ENCODE measurements at regions not wholly inside any gene's neighbourhood (a gene's known extent, or its start where the extent isn't known, plus 50 kb on each side); places are given as distances from the start of the nearest gene placed in this dataset.

- Histone ChIP-seq H3K4me2 (ENCODE audit: insufficient read depth in 1 of 2, low read depth in 2 of 2, low read length in 2 of 2) (no peak overlapping the region), H2BK5ac (ENCODE audit: low read depth, low read length) (no peak overlapping the region), H4K20me1 (replicated peaks in 1 of 2; ENCODE audit: control insufficient read depth in 1 of 2, insufficient read depth in 2 of 2, low read length in 2 of 2) (no peaks in the 10 kb centered on the region), H3K9me3 (ENCODE audit: insufficient read depth in 2 of 2, low read depth in 1 of 2, low read length in 1 of 2) (no peaks in the 10 kb centered on the region; a peak in 1 of 4 replicates), H3K18ac (ENCODE audit: extremely low read depth, low read length) (no peak overlapping the region), H3K27ac (ENCODE audit: low read depth, low read length) (no peak overlapping the region), H2BK120ac (replicated peaks; ENCODE audit: low read depth, low read length) (no peak overlapping the region), H3K4ac (replicated peaks; ENCODE audit: insufficient read length, low read depth, low read length) (no peak overlapping the region), H4K91ac (replicated peaks; ENCODE audit: insufficient read length, low read length) (no peak overlapping the region), H2BK12ac (ENCODE audit: low read depth, low read length) (no peak overlapping the region), H3K23ac (ENCODE audit: insufficient read length) (no peak overlapping the region), H3K79me1 (ENCODE audit: low read depth, low read length) (no peaks in the 10 kb centered on the region), H2AFZ (ENCODE audit: low read length) (no peak overlapping the region), H3K4me1 (replicated peaks in 1 of 4; ENCODE audit: control insufficient read depth in 3 of 4, insufficient read depth in 4 of 4, low read length in 3 of 4) (no peaks in the 10 kb centered on the region), H3K14ac (ENCODE audit: insufficient read length) (no peak overlapping the region), H2BK15ac (ENCODE audit: low read length) (no peak overlapping the region), H3K23me2 (ENCODE audit: low read depth, low read length) (no peaks in the 10 kb centered on the region), H3K56ac (replicated peaks; ENCODE audit: insufficient read length, low read depth, low read length) (no peak overlapping the region), H2AK5ac (ENCODE audit: low read depth, low read length) (no peak overlapping the region), H3K36me3 (ENCODE audit: control insufficient read depth in 2 of 4, insufficient read depth in 4 of 4, low read length in 3 of 4) (no peaks in the 10 kb centered on the region), H4K8ac (ENCODE audit: extremely low read depth, insufficient read depth, low read length) (no peak overlapping the region), H3K79me2 (ENCODE audit: control insufficient read depth in 1 of 2, insufficient read depth in 2 of 2, low read length in 2 of 2) (no peaks in the 10 kb centered on the region), H3K27me3 (replicated peaks in 1 of 4; ENCODE audit: control insufficient read depth in 3 of 4, extremely low read depth in 1 of 4, insufficient read depth in 3 of 4, low read length in 3 of 4) (no peaks in the 10 kb centered on the region), H3K4me3 (ENCODE audit: extremely low read depth in 1 of 4, insufficient read depth in 2 of 4, low read depth in 3 of 4, low read length in 4 of 4) (no peak overlapping the region), H4K5ac (ENCODE audit: insufficient read length, low read depth, low read length) (no peak overlapping the region), H2BK20ac (ENCODE audit: low read length) (no peak overlapping the region), H3K9ac (replicated peaks in 1 of 4; ENCODE audit: extremely low read depth in 1 of 4, low read depth in 3 of 4, low read length in 3 of 4) (no peak overlapping the region)
- TF ChIP-seq TCF12 (IDR thresholded peaks at IDR 0.05; ENCODE audit: low read depth, low read length) (no peak), NANOG (IDR thresholded peaks at IDR 0.05; ENCODE audit: insufficient read depth, low read depth, low read length, poor library complexity, severe bottlenecking) (no peak), ASH2L (IDR thresholded peaks at IDR 0.05; ENCODE audit: low read length) (no peak), TAF7 (optimal IDR thresholded peaks at IDR 0.05; ENCODE audit: borderline replicate concordance, low read depth, low read length) (no peak), SP1 (IDR thresholded peaks at IDR 0.05; ENCODE audit: low read depth, low read length) (no peak)
- whole genome bisulfite sequencing, 2 experiments (ENCODE audit: extremely low coverage in 1 of 2, insufficient coverage in 1 of 2, insufficient read length in 1 of 2, insufficient replicate concordance in 2 of 2, low coverage in 1 of 2, low lambda C conversion rate in 2 of 2, missing lambda C conversion rate in 1 of 2), result 90% methylated on average over 5 of the region's 5 CpGs; no CpG with 5 or more reads in 1 of the 2 experiments
- ChIA-PET POLR2A (ENCODE audit: partially characterized antibody) (no interaction called here), CTCF (ENCODE audit: partially characterized antibody) (no interaction called here)
- FAIRE-seq (no peak), DNase-seq (ENCODE audit: low read depth in 1 of 2, low spot score in 2 of 2) (no peak)
These were observed 134.9 kb upstream of the KYNU start for GRCh38 chr2:142742371-142743214.

All from H1 (cell line).